Cardiac fibroblast (primary cell): ENCODE measurements at regions not wholly inside any gene's neighbourhood (a gene's known extent, or its start where the extent isn't known, plus 50 kb on each side); places are given as distances from the start of the nearest gene placed in this dataset.
A peak's percentile ranks its signal among the peaks of the same experiment; 100 is the strongest.

Source experiments
- DNase-seq, 2 donors: peaks; one replicate each; pipeline versions ENCODE4 v3.0.0 to v3.0.0-alpha.2; 2010; ENCODE audit warnings: low read depth in 2 of 2
- H3K4me3 ChIP-seq, 2 donors: replicated peaks in 1 of 2; 1 replicate in 1 of 2; 2 replicates in 1 of 2; pipeline ENCODE4 v1.5.1; 2011; ENCODE audit warnings: low read depth in 2 of 2, low read length in 2 of 2, mild to moderate bottlenecking in 2 of 2, moderate library complexity in 1 of 2
- CTCF ChIP-seq: IDR thresholded peaks from one replicate; pipeline ENCODE4 v1.5.1; 2011; ENCODE audit warnings: low read depth, mild to moderate bottlenecking, low read length, inconsistent platforms

DNA sequence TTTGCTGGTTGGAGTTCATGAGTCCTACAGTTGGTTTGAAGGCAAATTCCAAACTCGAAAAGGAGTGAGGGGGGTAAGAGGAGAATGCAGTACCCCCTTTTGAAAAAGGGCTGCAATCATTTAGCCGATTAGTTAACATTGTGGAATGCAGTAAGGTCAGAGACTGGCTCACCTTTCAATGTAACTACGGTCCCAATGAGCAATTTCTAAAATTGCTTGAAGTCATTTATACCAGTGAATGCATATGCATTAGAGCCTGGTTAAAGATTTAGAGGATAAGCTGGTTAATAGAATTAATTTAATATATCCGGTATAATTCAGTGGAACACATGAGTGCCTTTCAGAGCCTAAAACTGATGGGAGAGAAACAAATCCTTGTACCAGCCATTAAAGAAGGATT, 172.6 kb upstream of the PAPPA start:
- no peak for DNase-seq
- H3K4me3 ChIP-seq, result no peak overlapping the region
- TF ChIP-seq CTCF, result no peak

- no peak for DNase-seq
- no peak overlapping the region for H3K4me3 ChIP-seq
- TF ChIP-seq CTCF, result no peak
Observed at GRCh38 chr9:115983366-115983765, 170.2 kb upstream of the PAPPA start.

- TF ChIP-seq CTCF, result no peak
- DNase-seq, result no peak
- H3K4me3 ChIP-seq, result no peak overlapping the region
Observed at GRCh38 chr9:115985657-115986056, 167.9 kb upstream of the PAPPA start.

GRCh38 chr9:115986508-115986907, 167.1 kb upstream of the PAPPA start:
- TF ChIP-seq CTCF, result no peak
- no peak overlapping the region for H3K4me3 ChIP-seq
- DNase-seq, result no peak

GRCh38 chr9:115988701-115989100, 164.9 kb upstream of the PAPPA start:
- H3K4me3 ChIP-seq, result no peak overlapping the region
- no peak for TF ChIP-seq CTCF
- DNase-seq, result peak in 1 of 2 donors; percentile 45

DNA sequence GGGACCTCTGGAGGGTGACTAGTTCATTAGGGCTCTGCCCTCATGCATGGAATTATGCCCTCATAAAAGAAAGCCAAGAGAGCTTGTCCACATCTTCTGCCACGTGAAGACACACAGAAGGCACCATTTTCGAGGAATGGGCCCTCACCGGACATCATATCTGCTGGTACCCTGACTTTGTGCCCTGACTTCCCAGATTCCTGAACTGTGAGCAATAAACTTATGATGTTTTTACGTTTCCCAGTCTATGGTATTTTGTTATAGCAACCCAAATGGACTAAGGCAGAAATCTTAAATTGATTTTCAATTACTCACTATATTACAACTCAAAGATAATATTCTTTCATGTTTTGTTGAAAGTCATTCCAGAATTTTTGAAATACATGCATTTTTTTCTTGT, 163.8 kb upstream of the PAPPA start:
- DNase-seq, result peak in 1 of 2 donors; percentile 48
- H3K4me3 ChIP-seq, result no peak overlapping the region
- TF ChIP-seq CTCF, result no peak

DNA sequence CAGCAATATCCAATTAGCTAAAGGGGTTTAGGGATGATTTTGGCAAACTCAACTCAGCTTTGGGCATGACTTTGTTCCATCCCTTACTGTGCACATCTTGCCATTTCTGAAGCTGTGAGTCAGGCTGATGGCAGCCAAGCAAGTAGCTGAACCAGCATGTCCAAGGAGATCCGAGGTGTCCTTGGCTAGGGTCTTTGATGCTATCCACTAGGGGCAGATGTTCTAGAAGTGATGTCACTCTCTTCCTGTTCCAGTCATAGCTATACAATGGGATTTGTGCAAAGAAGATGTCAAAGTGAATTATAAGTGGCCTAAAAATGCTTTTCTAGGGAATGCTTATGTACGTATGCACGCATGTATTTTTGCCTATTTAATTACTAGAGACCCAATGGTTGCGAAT, 160.8 kb upstream of the PAPPA start:
- no peak overlapping the region for H3K4me3 ChIP-seq
- DNase-seq, result peak in 1 of 2 donors; percentile 81
- no peak for TF ChIP-seq CTCF
